ENCODE measurements at regions not wholly inside any gene's neighbourhood (a gene's known extent, or its start where the extent isn't known, plus 50 kb on each side); places are given as distances from the start of the nearest gene placed in this dataset.

- TF ChIP-seq POLR2A (IDR thresholded peaks at IDR 0.05; ENCODE audit: low read depth, low read length) (no peak), CTCF (conservative IDR thresholded peaks at IDR 0.05; ENCODE audit: low read depth, low read length) (no peak), CEBPB (IDR thresholded peaks at IDR 0.05; ENCODE audit: low read depth, low read length) (no peak), MAZ (IDR thresholded peaks at IDR 0.05; ENCODE audit: borderline replicate concordance, low read depth, low read length) (no peak), RFX5 (IDR thresholded peaks at IDR 0.05; ENCODE audit: low read depth, low read length) (no peak), ELK1 (IDR thresholded peaks at IDR 0.05; ENCODE audit: borderline replicate concordance, low read depth, low read length) (no peak), USF2 (IDR thresholded peaks at IDR 0.05; ENCODE audit: low read depth, low read length) (no peak), RCOR1 (IDR thresholded peaks at IDR 0.05; ENCODE audit: insufficient replicate concordance, low read length) (no peak), MAFK (IDR thresholded peaks at IDR 0.05; ENCODE audit: low read depth, low read length) (no peak), BHLHE40 (IDR thresholded peaks at IDR 0.05; ENCODE audit: low read depth, low read length) (no peak), RAD21 (IDR thresholded peaks at IDR 0.05; ENCODE audit: low read length) (no peak)
Measured at GRCh38 chr14:21884995-21885394, 211.4 kb upstream of the OR4E1 start.

All from IMR-90 (cell line).